Lower lobe of right lung (tissue), 2 donors: ENCODE measurements at regions not wholly inside any gene's neighbourhood (a gene's known extent, or its start where the extent isn't known, plus 50 kb on each side); places are given as distances from the start of the nearest gene placed in this dataset.

Source experiments
- ATAC-seq, 2 donors: fragments of 200-7000 bp; cut with Tn5 transposase; one replicate each; pipeline ENCODE4 v1.9.1; 2020 to 2022; ENCODE audit warnings: mild to moderate bottlenecking in 2 of 2, moderate library complexity in 2 of 2
- DNase-seq: peaks from one replicate; pipeline ENCODE4 v3.0.0-alpha.2; 2020
- H3K27ac ChIP-seq: fragments of 200-600 bp; one replicate; pipeline ENCODE4 v1.8.0; 2022
- H3K27me3 ChIP-seq: fragments of 200-600 bp; one replicate; pipeline ENCODE4 v1.8.0; 2022; ENCODE audit warnings: low read depth
- H3K36me3 ChIP-seq: fragments of 200-600 bp; one replicate; pipeline ENCODE4 v1.8.0; 2022; ENCODE audit warnings: mild to moderate bottlenecking
- H3K4me1 ChIP-seq: fragments of 200-600 bp; one replicate; pipeline ENCODE4 v1.8.0; 2022
- H3K4me3 ChIP-seq: fragments of 200-600 bp; one replicate; pipeline ENCODE4 v1.8.0; 2022; ENCODE audit warnings: mild to moderate bottlenecking
- H3K9me3 ChIP-seq: fragments of 200-600 bp; one replicate; pipeline ENCODE4 v1.8.0; 2022
- intact Hi-C: fragments of 100-400 bp; cut with DNase I; formaldehyde crosslinking; loops from one replicate; pipeline ENCODE4 v1.11.0; 2022
- TF ChIP-seq, protein P1 (sequence below): fragments of 200-600 bp; IDR thresholded peaks from one replicate; pipeline ENCODE4 v1.8.0; 2022; ENCODE audit warnings: antibody characterized with exemption, mild to moderate bottlenecking
- donor health status: DM: no; HTN: yes; CAD: no; lungs with severe emphysema.

DNA sequence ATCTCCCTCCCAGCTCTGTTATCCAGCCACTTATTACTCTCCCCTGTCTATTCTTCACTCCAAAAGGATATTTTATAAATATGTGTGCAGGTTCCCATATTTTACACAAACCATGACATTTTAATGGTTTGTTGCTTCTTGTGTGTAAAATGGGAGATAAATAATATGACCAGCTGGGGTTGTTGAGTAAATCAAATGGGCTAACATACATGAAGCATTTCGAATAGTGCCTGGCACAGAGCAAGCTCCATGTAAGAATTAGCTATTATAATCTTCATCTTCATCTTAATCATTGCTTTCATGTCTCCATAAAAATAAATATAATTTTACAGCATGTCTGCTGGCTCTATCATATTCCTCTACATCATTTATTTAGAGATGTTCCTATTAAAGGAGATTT is 283.1 kb downstream of the RAD51AP2 start:
- TF ChIP-seq, protein P1, sequence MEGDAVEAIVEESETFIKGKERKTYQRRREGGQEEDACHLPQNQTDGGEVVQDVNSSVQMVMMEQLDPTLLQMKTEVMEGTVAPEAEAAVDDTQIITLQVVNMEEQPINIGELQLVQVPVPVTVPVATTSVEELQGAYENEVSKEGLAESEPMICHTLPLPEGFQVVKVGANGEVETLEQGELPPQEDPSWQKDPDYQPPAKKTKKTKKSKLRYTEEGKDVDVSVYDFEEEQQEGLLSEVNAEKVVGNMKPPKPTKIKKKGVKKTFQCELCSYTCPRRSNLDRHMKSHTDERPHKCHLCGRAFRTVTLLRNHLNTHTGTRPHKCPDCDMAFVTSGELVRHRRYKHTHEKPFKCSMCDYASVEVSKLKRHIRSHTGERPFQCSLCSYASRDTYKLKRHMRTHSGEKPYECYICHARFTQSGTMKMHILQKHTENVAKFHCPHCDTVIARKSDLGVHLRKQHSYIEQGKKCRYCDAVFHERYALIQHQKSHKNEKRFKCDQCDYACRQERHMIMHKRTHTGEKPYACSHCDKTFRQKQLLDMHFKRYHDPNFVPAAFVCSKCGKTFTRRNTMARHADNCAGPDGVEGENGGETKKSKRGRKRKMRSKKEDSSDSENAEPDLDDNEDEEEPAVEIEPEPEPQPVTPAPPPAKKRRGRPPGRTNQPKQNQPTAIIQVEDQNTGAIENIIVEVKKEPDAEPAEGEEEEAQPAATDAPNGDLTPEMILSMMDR = no peak
- intact Hi-C loops = no loop called here
- ATAC-seq = no peak
- Histone ChIP-seq H3K4me3 (no peak overlapping the region), H3K4me1 (no peaks in the 10 kb centered on the region), H3K27ac (no peak overlapping the region), H3K9me3 (no peaks in the 10 kb centered on the region), H3K27me3 (no peaks in the 10 kb centered on the region), H3K36me3 (no peaks in the 10 kb centered on the region)
- no peak for DNase-seq

GRCh38 chr2:17232776-17233556 is 285.3 kb downstream of the RAD51AP2 start:
- Histone ChIP-seq H3K4me1 (no peaks in the 10 kb centered on the region), H3K9me3 (no peaks in the 10 kb centered on the region)

DNA sequence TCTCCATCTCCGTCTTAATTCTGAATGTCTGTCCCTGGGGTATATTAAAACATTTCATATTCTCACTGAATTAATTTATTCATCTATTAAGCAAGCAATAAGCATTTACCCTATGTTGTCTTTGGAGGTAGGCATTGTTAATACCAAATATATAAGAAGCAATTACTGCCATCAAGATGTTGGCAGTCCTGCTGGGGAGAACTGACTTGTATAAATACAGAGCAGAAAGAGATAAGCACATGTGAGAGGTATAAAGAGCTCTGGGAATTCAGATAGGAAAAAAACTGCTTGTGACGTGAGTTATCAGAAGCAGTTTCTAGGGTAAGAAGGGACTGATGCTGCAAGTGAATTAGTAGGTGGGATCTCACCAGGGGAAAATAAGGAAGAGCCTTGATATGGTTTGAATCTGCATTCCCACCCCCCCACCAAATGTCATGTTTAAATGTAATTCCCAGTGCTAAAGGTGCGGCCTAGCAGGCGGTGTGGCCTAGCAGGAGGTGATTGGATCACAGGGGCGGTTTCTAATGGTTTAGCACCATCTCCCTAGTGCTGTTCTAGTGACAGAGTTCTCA is 286.8 kb downstream of the RAD51AP2 start:
- H3K4me1 ChIP-seq = no peaks in the 10 kb centered on the region
- H3K9me3 ChIP-seq = no peaks in the 10 kb centered on the region
- H3K4me3 ChIP-seq = no peak overlapping the region
- DNase-seq = no peak
- TF ChIP-seq, protein P1 = no peak
- no peak overlapping the region for H3K27ac ChIP-seq
- H3K36me3 ChIP-seq = no peaks in the 10 kb centered on the region
- no peak for ATAC-seq
- intact Hi-C loops = no loop called here
- no peaks in the 10 kb centered on the region for H3K27me3 ChIP-seq

More at GRCh38 chr2:17232776-17233556, 285.3 kb downstream of the RAD51AP2 start:
- no peaks in the 10 kb centered on the region for H3K36me3 ChIP-seq
- TF ChIP-seq, protein P1 = no peak
- H3K27ac ChIP-seq = no peak overlapping the region
- H3K27me3 ChIP-seq = no peaks in the 10 kb centered on the region
- ATAC-seq = no peak
- no peak overlapping the region for H3K4me3 ChIP-seq
- no peak for DNase-seq
- intact Hi-C loops = no loop called here

DNA sequence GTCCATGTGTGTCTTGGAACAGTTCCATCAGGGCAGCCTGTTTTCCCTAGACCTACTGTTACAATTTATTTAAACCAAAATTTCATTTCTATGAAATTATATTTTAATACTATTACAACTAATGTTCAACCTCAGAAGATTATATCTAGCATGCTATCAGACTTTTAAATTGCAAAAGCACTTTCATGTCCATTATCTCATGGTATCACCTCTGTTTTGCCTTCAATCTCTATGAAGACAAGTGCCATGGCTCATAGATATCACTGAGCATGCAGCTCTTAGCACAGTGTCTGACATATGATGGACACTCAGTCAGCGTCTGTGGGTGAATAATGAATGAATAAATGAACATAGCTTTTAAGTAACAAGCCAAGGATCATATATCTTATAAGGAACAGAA is 288.8 kb downstream of the RAD51AP2 start:
- Histone ChIP-seq H3K4me1 (no peaks in the 10 kb centered on the region), H3K27ac (no peak overlapping the region), H3K9me3 (no peaks in the 10 kb centered on the region), H3K36me3 (no peaks in the 10 kb centered on the region), H3K4me3 (no peak overlapping the region), H3K27me3 (no peaks in the 10 kb centered on the region)
- ATAC-seq (no peak), DNase-seq (no peak)
- TF ChIP-seq, protein P1 = no peak
- intact Hi-C loops = no loop called here

- intact Hi-C loops = no loop called here
- TF ChIP-seq, protein P1 = no peak
- no peak for DNase-seq
- Histone ChIP-seq H3K4me1 (no peaks in the 10 kb centered on the region), H3K4me3 (no peak overlapping the region), H3K9me3 (no peaks in the 10 kb centered on the region), H3K27me3 (no peaks in the 10 kb centered on the region), H3K27ac (no peak overlapping the region), H3K36me3 (no peaks in the 10 kb centered on the region)
- ATAC-seq = no peak
Observed at GRCh38 chr2:17228461-17228860, 289.8 kb downstream of the RAD51AP2 start.
